Thymus (tissue), 11 donors: ENCODE measurements at regions not wholly inside any gene's neighbourhood (a gene's known extent, or its start where the extent isn't known, plus 50 kb on each side); places are given as distances from the start of the nearest gene placed in this dataset.

Experiments used
- DNase-seq, 9 donors: peaks; one replicate each; pipeline ENCODE4 v3.0.0-alpha.2; 2013; ENCODE audit warnings: low spot score in 9 of 9, low read depth in 6 of 9, missing footprints in 1 of 9
- H3K27ac ChIP-seq, 2 donors: one replicate each; pipeline ENCODE4 v1.5.1; 2013; ENCODE audit warnings: control low read depth in 1 of 2, low read depth in 1 of 2, low read length in 1 of 2, mild to moderate bottlenecking in 1 of 2, moderate library complexity in 1 of 2
- H3K27me3 ChIP-seq, 2 donors: one replicate each; pipeline ENCODE4 v1.5.1; 2013; ENCODE audit warnings: low read length in 1 of 2; ENCODE audit not compliant: control insufficient read depth in 2 of 2, insufficient read depth in 1 of 2
- H3K36me3 ChIP-seq, 2 donors: one replicate each; pipeline ENCODE4 v1.5.1; 2013; ENCODE audit warnings: low read length in 1 of 2, mild to moderate bottlenecking in 1 of 2, moderate library complexity in 1 of 2; ENCODE audit not compliant: control insufficient read depth in 2 of 2, insufficient read depth in 2 of 2
- H3K4me1 ChIP-seq, 2 donors: one replicate each; pipeline ENCODE4 v1.5.1; 2013; ENCODE audit warnings: low read length in 2 of 2; ENCODE audit not compliant: control insufficient read depth in 2 of 2, insufficient read depth in 2 of 2
- H3K4me3 ChIP-seq, 2 donors: one replicate each; pipeline ENCODE4 v1.5.1; 2013; ENCODE audit warnings: low read length in 2 of 2, control low read depth in 1 of 2, mild to moderate bottlenecking in 1 of 2
- H3K9me3 ChIP-seq, 2 donors: one replicate each; pipeline ENCODE4 v1.5.1; 2013; ENCODE audit warnings: low read length in 1 of 2, mild to moderate bottlenecking in 1 of 2; ENCODE audit not compliant: control insufficient read depth in 2 of 2, insufficient read depth in 1 of 2
- WGBS: extraction: QIAGEN DNeasy Blood & Tissue Kit; methylation state at CpG from one replicate; pipeline ENCODE4 v1.1.7; 2013; 5-methylcytosine and 5-hydroxymethylcytosine counted together
- donor health status: healthy.

- Histone ChIP-seq H3K9me3 (peaks cover 0 to 5% of the 10 kb centered on the region in 2 donors), H3K4me3 (no peak overlapping the region), H3K4me1 (no peaks in the 10 kb centered on the region), H3K36me3 (no peaks in the 10 kb centered on the region), H3K27ac (no peak overlapping the region), H3K27me3 (no peaks in the 10 kb centered on the region)
- WGBS, result 98% methylated on average over 3 of the region's 3 CpGs
- DNase-seq, result no peak
Measured at GRCh38 chr18:10193444-10193843, 261.0 kb upstream of the APCDD1 start.

DNA sequence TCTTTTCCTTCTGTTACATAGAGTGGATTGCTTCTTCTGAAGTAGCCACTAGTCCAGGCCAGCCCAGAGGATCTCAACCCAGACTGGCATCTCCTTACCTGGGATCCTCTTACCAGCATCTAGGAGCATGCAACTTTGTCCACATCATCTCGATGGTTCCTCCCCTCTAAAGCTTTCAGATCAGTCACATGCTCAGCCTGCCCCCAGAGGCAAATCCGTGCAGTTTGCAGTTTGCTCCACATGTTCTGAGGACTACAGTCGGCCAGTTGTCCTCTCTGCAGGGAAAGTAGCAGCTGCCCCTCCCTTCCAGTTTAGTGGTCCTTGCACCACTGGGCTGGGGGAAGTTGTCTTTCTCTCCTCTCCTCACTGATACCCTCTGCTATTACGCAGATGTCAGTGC is 259.8 kb upstream of the APCDD1 start:
- peaks cover 0 to 5% of the 10 kb centered on the region in 2 donors for H3K9me3 ChIP-seq
- no peaks in the 10 kb centered on the region for H3K36me3 ChIP-seq
- no peak for DNase-seq
- WGBS, result 84% methylated on average over 4 of the region's 4 CpGs
- no peaks in the 10 kb centered on the region for H3K27me3 ChIP-seq
- H3K4me1 ChIP-seq, result no peaks in the 10 kb centered on the region
- no peak overlapping the region for H3K27ac ChIP-seq
- H3K4me3 ChIP-seq, result no peak overlapping the region

- DNase-seq, result no peak
- H3K36me3 ChIP-seq, result no peaks in the 10 kb centered on the region
- peaks cover 0 to 5% of the 10 kb centered on the region in 2 donors for H3K9me3 ChIP-seq
- H3K27ac ChIP-seq, result no peak overlapping the region
- WGBS, result 95% methylated on average over 2 of the region's 2 CpGs
- no peak overlapping the region for H3K4me3 ChIP-seq
- H3K4me1 ChIP-seq, result peaks cover 0 to 5% of the 10 kb centered on the region in 2 donors
- no peaks in the 10 kb centered on the region for H3K27me3 ChIP-seq
Measured at GRCh38 chr18:10195529-10195928, 258.9 kb upstream of the APCDD1 start.

DNA sequence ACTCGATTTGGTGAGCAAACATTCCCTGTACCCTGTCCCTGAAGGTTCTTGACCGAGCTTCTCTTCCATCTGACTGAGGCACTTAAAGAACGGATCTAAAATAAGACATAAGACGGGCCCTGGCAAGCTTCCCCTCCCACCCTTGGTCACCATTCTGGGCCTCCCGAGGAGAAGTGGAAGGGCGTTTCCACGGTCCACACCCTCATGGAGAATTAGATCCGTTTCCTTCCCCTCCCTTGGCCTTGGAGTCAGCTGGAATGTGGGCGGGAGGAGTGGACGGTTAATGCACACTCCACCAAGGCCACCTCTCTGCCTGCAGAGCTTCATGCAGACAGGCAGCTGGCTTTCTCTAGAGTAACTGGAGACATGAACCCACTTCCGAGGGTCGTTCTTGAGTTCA is 257.3 kb upstream of the APCDD1 start:
- H3K4me3 ChIP-seq, result no peak overlapping the region
- no peak for DNase-seq
- H3K36me3 ChIP-seq, result no peaks in the 10 kb centered on the region
- H3K9me3 ChIP-seq, result no peaks in the 10 kb centered on the region
- no peak overlapping the region for H3K27ac ChIP-seq
- peaks cover 0 to 9% of the 10 kb centered on the region in 2 donors for H3K4me1 ChIP-seq
- H3K27me3 ChIP-seq, result no peaks in the 10 kb centered on the region
- 94% methylated on average over 12 of the region's 12 CpGs for WGBS

GRCh38 chr18:10201226-10201625 is 253.2 kb upstream of the APCDD1 start:
- WGBS, result 94% methylated on average over 5 of the region's 5 CpGs
- no peak overlapping the region for H3K4me3 ChIP-seq

DNA sequence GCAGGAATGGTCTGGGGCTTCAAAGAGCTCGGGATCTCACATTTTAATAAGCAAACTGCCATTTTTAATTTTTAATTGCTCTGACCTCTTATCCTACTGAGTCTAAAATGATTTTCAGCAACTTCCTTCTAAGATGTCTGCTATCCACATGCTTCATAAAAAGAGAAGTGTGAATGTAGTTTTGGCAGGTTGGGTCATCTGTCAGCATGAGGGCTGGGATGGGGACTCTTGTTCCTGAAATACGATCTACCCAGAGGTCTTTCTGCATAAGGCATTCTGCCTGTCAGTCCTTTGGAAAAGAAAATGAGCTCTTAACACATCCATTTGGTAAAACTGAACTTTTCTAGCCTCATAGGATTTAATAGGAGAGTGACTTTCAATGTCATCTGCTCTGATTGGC is 252.8 kb upstream of the APCDD1 start:
- Histone ChIP-seq H3K36me3 (no peaks in the 10 kb centered on the region), H3K27me3 (no peaks in the 10 kb centered on the region), H3K9me3 (no peaks in the 10 kb centered on the region), H3K4me1 (peaks cover 0 to 9% of the 10 kb centered on the region in 2 donors), H3K4me3 (no peak overlapping the region), H3K27ac (no peak overlapping the region)
- 79% methylated on average over 2 of the region's 2 CpGs for WGBS
- DNase-seq, result no peak

More at GRCh38 chr18:10201226-10201625, 253.2 kb upstream of the APCDD1 start:
- H3K36me3 ChIP-seq, result no peaks in the 10 kb centered on the region
- H3K4me1 ChIP-seq, result peaks cover 0 to 9% of the 10 kb centered on the region in 2 donors
- H3K27me3 ChIP-seq, result no peaks in the 10 kb centered on the region
- H3K27ac ChIP-seq, result no peak overlapping the region
- DNase-seq, result no peak
- H3K9me3 ChIP-seq, result no peaks in the 10 kb centered on the region

DNA sequence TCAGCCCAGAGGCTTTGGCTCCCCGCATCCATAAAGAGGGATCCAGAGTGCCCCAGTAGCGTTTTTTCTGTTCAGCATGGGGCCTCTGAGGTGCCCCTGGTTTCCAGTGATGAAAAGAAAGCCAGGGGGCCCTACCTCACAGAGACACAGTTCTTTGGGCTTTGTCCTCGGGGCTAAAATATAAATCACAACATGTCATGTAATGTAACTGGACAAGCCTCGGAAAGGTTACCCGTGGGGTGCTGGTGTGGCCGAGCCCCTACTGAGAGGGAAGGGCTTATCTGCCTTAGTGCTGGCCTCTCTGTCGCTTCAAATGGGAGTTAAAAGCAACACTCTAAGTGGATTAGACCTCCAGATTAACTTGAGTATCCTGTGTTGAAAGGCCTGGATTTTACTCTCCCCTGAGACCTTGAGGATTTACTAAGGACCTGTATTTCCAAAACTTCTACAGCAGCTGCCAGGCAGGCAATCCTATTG is 251.6 kb upstream of the APCDD1 start:
- WGBS, result 82% methylated on average over 7 of the region's 7 CpGs
- no peaks in the 10 kb centered on the region for H3K27me3 ChIP-seq
- H3K4me3 ChIP-seq, result no peak overlapping the region
- DNase-seq, result no peak
- no peak overlapping the region for H3K27ac ChIP-seq
- no peaks in the 10 kb centered on the region for H3K9me3 ChIP-seq
- peaks cover 0 to 9% of the 10 kb centered on the region in 2 donors for H3K4me1 ChIP-seq
- H3K36me3 ChIP-seq, result no peaks in the 10 kb centered on the region

- H3K9me3 ChIP-seq, result no peaks in the 10 kb centered on the region
- no peak for DNase-seq
- H3K27ac ChIP-seq, result no peak overlapping the region
- peaks cover 0 to 12% of the 10 kb centered on the region in 2 donors for H3K4me1 ChIP-seq
- no peaks in the 10 kb centered on the region for H3K36me3 ChIP-seq
- H3K27me3 ChIP-seq, result no peaks in the 10 kb centered on the region
- H3K4me3 ChIP-seq, result no peak overlapping the region
- WGBS, result 94% methylated on average over 9 of the region's 9 CpGs
Measured at GRCh38 chr18:10205151-10205550, 249.3 kb upstream of the APCDD1 start.

GRCh38 chr18:10207682-10208345 is 246.6 kb upstream of the APCDD1 start:
- no peak overlapping the region for H3K4me3 ChIP-seq
- H3K36me3 ChIP-seq, result no peaks in the 10 kb centered on the region
- no peak overlapping the region for H3K27ac ChIP-seq
- peaks cover 0 to 7% of the 10 kb centered on the region in 2 donors for H3K4me1 ChIP-seq
- 61% methylated on average over 3 of the region's 3 CpGs for WGBS
- H3K27me3 ChIP-seq, result no peaks in the 10 kb centered on the region
- peak in 1 of 9 donors; percentile 42 for DNase-seq
- no peaks in the 10 kb centered on the region for H3K9me3 ChIP-seq
